Transverse colon (tissue), 4 donors: ENCODE measurements at regions not wholly inside any gene's neighbourhood (a gene's known extent, or its start where the extent isn't known, plus 50 kb on each side); places are given as distances from the start of the nearest gene placed in this dataset.

Source experiments
- CTCF ChIP-seq, 5 experiments: fragments of 200-600 bp in 3 of 5; fragments of 450-650 bp in 2 of 5; sonication (generic) in 3 of 5; IDR thresholded peaks; 1 replicate in 2 of 5; 2 replicates in 3 of 5; pipeline ENCODE4 v1.5.1; 2016 to 2017; ENCODE audit warnings: antibody characterized with exemption in 5 of 5, inconsistent platforms in 3 of 5, mild to moderate bottlenecking in 2 of 5, moderate library complexity in 1 of 5
- POLR2A ChIP-seq: fragments of 450-650 bp; IDR thresholded peaks from one replicate; pipeline ENCODE4 v1.6.1; 2016; ENCODE audit warnings: antibody characterized with exemption, mild to moderate bottlenecking, moderate library complexity
- POLR2AphosphoS5 ChIP-seq, 3 donors: sonication (generic); formaldehyde crosslinking; IDR thresholded peaks; one replicate each; pipeline ENCODE4 v1.6.1; 2016; ENCODE audit warnings: antibody characterized with exemption in 3 of 3

DNA sequence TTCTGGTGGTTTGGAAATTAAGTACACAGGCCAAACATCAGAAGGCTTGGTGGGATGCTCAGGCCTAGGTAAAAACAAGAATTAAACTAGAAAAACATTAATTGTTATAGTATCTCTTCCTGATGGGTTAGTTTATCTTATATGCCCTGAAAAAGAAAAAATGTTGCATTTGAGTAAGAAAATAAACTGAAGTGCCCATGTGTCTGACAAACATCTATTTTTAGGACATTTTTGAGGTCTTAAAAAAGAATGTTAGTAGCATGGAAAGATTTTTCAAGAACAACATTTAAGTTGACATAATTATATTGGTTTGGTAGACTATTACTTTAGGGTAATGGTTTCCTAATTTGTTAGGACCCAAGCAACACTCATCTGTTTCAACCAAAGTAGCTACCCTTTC is 140.1 kb upstream of the RND3 start:
- TF ChIP-seq POLR2AphosphoS5 (IDR thresholded peaks at IDR 0.05) (no peak), CTCF (IDR thresholded peaks at IDR 0.05) (no peak), POLR2A (no peak)
